Muscle of back (tissue), 3 donors: ENCODE measurements at regions not wholly inside any gene's neighbourhood (a gene's known extent, or its start where the extent isn't known, plus 50 kb on each side); places are given as distances from the start of the nearest gene placed in this dataset.

Source experiments
- DNase-seq, 3 donors: peaks; one replicate each; pipeline versions ENCODE4 v3.0.0 to v3.0.0-alpha.2; 2013

- DNase-seq, result peak in 1 of 3 donors; percentile 33
These were observed 69.7 kb upstream of the EGR2 start for GRCh38 chr10:62885684-62886461.

- no peak for DNase-seq
These were observed 64.0 kb upstream of the EGR2 start for GRCh38 chr10:62880162-62880561.

GRCh38 chr10:62873866-62874265 lies 57.7 kb upstream of the EGR2 start:
- DNase-seq, result no peak

- no peak for DNase-seq
These were observed 54.7 kb upstream of the EGR2 start for GRCh38 chr10:62870866-62871265.

- DNase-seq, result no peak
These were observed 53.8 kb upstream of the EGR2 start for GRCh38 chr10:62869958-62870357.

GRCh38 chr10:62866941-62867340 lies 50.8 kb upstream of the EGR2 start:
- DNase-seq, result no peak

- no peak for DNase-seq
These were observed 50.3 kb upstream of the EGR2 start for GRCh38 chr10:62866451-62866850.
